OCI-LY1 (cell line): ENCODE measurements at regions not wholly inside any gene's neighbourhood (a gene's known extent, or its start where the extent isn't known, plus 50 kb on each side); places are given as distances from the start of the nearest gene placed in this dataset.

Experiments used
- H2AFZ ChIP-seq: fragments of 200-600 bp; sonication (generic), shearing (Covaris generic); 2 replicates; pipeline ENCODE4 v1.6.0; 2014; ENCODE audit warnings: antibody characterized with exemption, mild to moderate bottlenecking, low read length
- H3F3A ChIP-seq: fragments of 200-600 bp; sonication (generic), shearing (Covaris generic); 2 replicates; pipeline ENCODE4 v1.6.0; 2014; ENCODE audit warnings: mild to moderate bottlenecking, antibody characterized with exemption, low read length, moderate library complexity; ENCODE audit not compliant: insufficient read depth
- H3K27ac ChIP-seq: fragments of 200-600 bp; sonication (generic); 2 replicates; pipeline ENCODE4 v1.5.1; 2014; ENCODE audit warnings: low read length, mixed run types, mild to moderate bottlenecking, low read depth; ENCODE audit not compliant: poor library complexity, severe bottlenecking
- H3K27me3 ChIP-seq: fragments of 200-600 bp; sonication (generic); 2 replicates; pipeline ENCODE4 v1.6.0; 2014; ENCODE audit warnings: antibody characterized with exemption, mild to moderate bottlenecking, low read length, moderate library complexity; ENCODE audit not compliant: insufficient read depth
- H3K36me3 ChIP-seq: fragments of 200-600 bp; sonication (generic); 2 replicates; pipeline ENCODE4 v1.6.1; 2014; ENCODE audit warnings: mild to moderate bottlenecking, antibody characterized with exemption, low read length, moderate library complexity, mixed read lengths; ENCODE audit not compliant: insufficient read depth
- H3K4me1 ChIP-seq: fragments of 200-600 bp; sonication (generic); 2 replicates; pipeline ENCODE4 v1.5.1; 2014; ENCODE audit warnings: mild to moderate bottlenecking, low read length, moderate library complexity; ENCODE audit not compliant: insufficient read depth, severe bottlenecking
- H3K4me2 ChIP-seq: fragments of 200-600 bp; sonication (generic), shearing (Covaris generic); 2 replicates; pipeline ENCODE4 v1.6.1; 2014; ENCODE audit warnings: low read length
- H3K4me3 ChIP-seq: fragments of 200-600 bp; sonication (generic); 2 replicates; pipeline ENCODE4 v1.5.1; 2014; ENCODE audit warnings: low read length, low read depth, mild to moderate bottlenecking, mixed read lengths; ENCODE audit not compliant: poor library complexity, severe bottlenecking
- H3K79me2 ChIP-seq: fragments of 200-600 bp; shearing (Covaris generic); 2 replicates; pipeline ENCODE4 v1.6.1; 2016; ENCODE audit warnings: mixed run types, low read length, mixed read lengths; ENCODE audit not compliant: insufficient read depth
- H3K9ac ChIP-seq: fragments of 200-600 bp; sonication (generic), shearing (Covaris generic); 2 replicates; pipeline ENCODE4 v1.6.1; 2014; ENCODE audit warnings: mild to moderate bottlenecking, low read length, mixed read lengths
- H3K9me2 ChIP-seq: fragments of 200-600 bp; sonication (generic), shearing (Covaris generic); 2 replicates; pipeline ENCODE4 v1.6.1; 2014; ENCODE audit warnings: low read depth, mild to moderate bottlenecking, low read length, mixed read lengths
- H3K9me3 ChIP-seq: fragments of 200-600 bp; shearing (Covaris generic); 2 replicates; pipeline ENCODE4 v1.6.1; 2014; ENCODE audit warnings: low read length, mixed read lengths
- H4K20me1 ChIP-seq: fragments of 200-600 bp; sonication (generic), shearing (Covaris generic); 2 replicates; pipeline ENCODE4 v1.6.0; 2016; ENCODE audit warnings: mild to moderate bottlenecking, low read length; ENCODE audit not compliant: insufficient read depth
- CTCF ChIP-seq: fragments of 200-600 bp; sonication (generic), shearing (Covaris generic); IDR thresholded peaks from 2 replicates; pipeline ENCODE4 v1.5.1; 2017; ENCODE audit warnings: mild to moderate bottlenecking, antibody characterized with exemption, low read length, moderate library complexity, mixed read lengths
- EZH2 ChIP-seq: fragments of 200-600 bp; sonication (generic), shearing (Covaris generic); IDR thresholded peaks from 2 replicates; pipeline ENCODE4 v1.8.0; 2017; ENCODE audit warnings: borderline replicate concordance, mixed run types, mild to moderate bottlenecking, antibody characterized with exemption, low read length, moderate library complexity, mixed read lengths

- no peaks in the 10 kb centered on the region for H3K4me1 ChIP-seq
- H3K4me2 ChIP-seq: no peak overlapping the region
- no peak overlapping the region for H3K4me3 ChIP-seq
- no peaks in the 10 kb centered on the region for H3K27me3 ChIP-seq
- H3K79me2 ChIP-seq: no peaks in the 10 kb centered on the region
- no peaks in the 10 kb centered on the region for H3F3A ChIP-seq
- H4K20me1 ChIP-seq: no peaks in the 10 kb centered on the region
- TF ChIP-seq EZH2 (no peak), CTCF (no peak)
- H2AFZ ChIP-seq: no peak overlapping the region
- H3K9ac ChIP-seq: no peak overlapping the region
- no peaks in the 10 kb centered on the region for H3K9me2 ChIP-seq
- no peaks in the 10 kb centered on the region for H3K36me3 ChIP-seq
- H3K9me3 ChIP-seq: no peaks in the 10 kb centered on the region
- H3K27ac ChIP-seq: no peak overlapping the region
Measured at GRCh38 chr15:36527235-36528162, 51.9 kb upstream of the CDIN1 start.

GRCh38 chr15:36529296-36530011 is 50.0 kb upstream of the CDIN1 start:
- Histone ChIP-seq H3K9me3 (no peaks in the 10 kb centered on the region), H3K4me1 (no peaks in the 10 kb centered on the region), H3K4me3 (no peak overlapping the region), H3K27ac (no peak overlapping the region), H3K9ac (no peak overlapping the region), H2AFZ (no peak overlapping the region), H4K20me1 (no peaks in the 10 kb centered on the region), H3K4me2 (no peak overlapping the region), H3F3A (no peaks in the 10 kb centered on the region), H3K79me2 (no peaks in the 10 kb centered on the region), H3K27me3 (no peaks in the 10 kb centered on the region), H3K36me3 (no peaks in the 10 kb centered on the region), H3K9me2 (no peaks in the 10 kb centered on the region)
- no peak for TF ChIP-seq CTCF
- no peak for TF ChIP-seq EZH2
